ENCODE measurements at regions not wholly inside any gene's neighbourhood (a gene's known extent, or its start where the extent isn't known, plus 50 kb on each side); places are given as distances from the start of the nearest gene placed in this dataset.
"Not testable (repeated sequence)": the region's sequence is repeated elsewhere in the genome, so short reads cannot be mapped to it uniquely, and the experiment has no call there.

GRCh38 chr2:3115301-3116042 is 262.1 kb downstream of the EIPR1 start:
- DNase-seq (ENCODE audit: low read depth), result no peak

- no peak for DNase-seq (ENCODE audit: low read depth)
Observed at GRCh38 chr2:3114406-3115185, 263.0 kb downstream of the EIPR1 start.

DNA sequence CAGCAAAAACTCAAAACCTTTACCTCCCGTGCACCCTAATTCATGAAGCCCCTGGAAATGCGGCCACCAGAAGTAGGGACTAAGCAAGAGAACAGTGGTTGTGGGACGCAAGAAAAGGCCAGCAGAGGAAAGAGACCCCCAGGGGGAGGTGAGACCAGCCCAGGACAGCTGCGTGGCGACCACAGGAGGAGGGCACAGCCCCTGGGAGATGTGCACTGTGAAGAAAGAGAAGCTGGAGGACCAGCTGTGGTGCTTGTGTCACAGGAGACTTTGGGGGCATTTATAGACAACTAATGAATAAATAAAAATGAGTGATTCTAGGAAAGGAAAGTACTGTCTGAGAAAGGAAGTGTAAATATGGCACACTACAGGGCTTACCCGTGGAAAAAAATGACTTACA is 263.8 kb downstream of the EIPR1 start:
- DNase-seq (ENCODE audit: low read depth), result no peak

GRCh38 chr2:3113122-3113521 is 264.5 kb downstream of the EIPR1 start:
- DNase-seq (ENCODE audit: low read depth), result no peak

- no peak for DNase-seq (ENCODE audit: low read depth)
Observed at GRCh38 chr2:3112553-3112952, 265.1 kb downstream of the EIPR1 start.

DNA sequence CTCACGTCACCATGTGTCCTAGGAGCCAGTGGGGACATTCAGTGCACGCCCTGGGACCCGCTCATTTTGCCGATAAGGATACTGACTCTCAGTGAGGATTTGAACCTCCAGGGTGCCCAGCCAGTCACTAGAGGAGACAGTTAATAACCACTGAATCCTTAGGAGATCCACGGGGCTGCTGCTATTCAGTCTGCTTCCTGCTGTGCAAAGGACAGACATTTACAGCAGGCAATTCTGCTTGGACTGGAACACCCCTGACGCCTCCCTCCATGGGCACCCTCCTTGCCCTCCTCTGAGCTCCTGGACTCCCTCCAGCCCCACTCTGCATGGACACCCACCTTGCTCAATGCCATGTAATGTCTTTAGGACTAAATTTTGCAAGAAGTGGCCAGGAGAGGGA is 265.5 kb downstream of the EIPR1 start:
- DNase-seq (ENCODE audit: low read depth), result no peak

DNA sequence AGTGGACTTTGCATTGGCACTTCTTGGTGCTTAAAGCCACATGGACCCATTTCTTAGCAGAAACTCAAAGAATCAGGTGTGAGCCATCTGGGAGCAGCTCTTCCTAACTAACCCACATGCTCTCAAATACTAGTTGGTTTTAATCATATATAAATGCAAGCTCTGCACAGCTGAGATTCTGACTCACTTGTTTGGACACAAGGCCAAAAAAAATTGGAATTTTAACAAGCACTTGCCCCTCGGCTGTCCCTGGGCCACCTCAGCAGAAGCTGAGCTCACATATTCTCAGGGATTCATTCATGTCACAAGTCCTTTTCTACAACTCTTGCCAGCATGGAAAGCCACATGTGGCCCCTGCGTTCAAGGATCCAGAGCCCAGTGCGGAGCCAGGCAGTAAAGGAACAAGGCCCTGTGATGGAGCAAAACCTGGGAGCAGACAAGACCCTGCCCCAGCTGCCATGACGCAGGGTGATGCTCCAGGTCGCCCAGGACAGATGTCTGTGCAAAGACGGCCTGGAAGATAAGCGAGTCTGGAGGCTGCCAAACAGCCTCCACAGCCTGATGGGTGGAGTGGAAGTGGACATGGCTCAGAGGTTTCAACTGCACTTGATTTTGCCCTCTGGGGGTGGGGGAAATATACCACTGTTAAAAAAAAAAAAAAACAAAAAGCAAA is 266.5 kb downstream of the EIPR1 start:
- DNase-seq (ENCODE audit: low read depth), result no peak

DNA sequence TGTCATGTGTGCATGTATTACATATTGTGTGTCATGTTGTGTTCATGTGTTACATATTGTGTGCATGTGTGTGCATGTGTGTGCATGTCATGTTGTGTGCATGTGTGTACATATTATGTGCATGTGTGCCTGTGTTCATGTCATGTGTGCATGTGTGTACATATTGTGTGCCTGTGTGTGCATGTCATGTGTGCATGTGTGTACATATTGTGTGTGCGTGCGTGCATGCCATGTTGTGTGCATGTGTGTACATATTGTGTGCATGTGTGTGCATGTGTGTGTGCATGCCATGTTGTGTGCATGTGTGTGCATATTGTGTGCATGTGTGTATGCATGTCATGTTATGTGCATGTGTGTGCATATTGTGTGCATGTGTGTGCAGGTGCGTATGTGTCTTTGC is 267.1 kb downstream of the EIPR1 start:
- DNase-seq (ENCODE audit: low read depth), result no peak

DNA sequence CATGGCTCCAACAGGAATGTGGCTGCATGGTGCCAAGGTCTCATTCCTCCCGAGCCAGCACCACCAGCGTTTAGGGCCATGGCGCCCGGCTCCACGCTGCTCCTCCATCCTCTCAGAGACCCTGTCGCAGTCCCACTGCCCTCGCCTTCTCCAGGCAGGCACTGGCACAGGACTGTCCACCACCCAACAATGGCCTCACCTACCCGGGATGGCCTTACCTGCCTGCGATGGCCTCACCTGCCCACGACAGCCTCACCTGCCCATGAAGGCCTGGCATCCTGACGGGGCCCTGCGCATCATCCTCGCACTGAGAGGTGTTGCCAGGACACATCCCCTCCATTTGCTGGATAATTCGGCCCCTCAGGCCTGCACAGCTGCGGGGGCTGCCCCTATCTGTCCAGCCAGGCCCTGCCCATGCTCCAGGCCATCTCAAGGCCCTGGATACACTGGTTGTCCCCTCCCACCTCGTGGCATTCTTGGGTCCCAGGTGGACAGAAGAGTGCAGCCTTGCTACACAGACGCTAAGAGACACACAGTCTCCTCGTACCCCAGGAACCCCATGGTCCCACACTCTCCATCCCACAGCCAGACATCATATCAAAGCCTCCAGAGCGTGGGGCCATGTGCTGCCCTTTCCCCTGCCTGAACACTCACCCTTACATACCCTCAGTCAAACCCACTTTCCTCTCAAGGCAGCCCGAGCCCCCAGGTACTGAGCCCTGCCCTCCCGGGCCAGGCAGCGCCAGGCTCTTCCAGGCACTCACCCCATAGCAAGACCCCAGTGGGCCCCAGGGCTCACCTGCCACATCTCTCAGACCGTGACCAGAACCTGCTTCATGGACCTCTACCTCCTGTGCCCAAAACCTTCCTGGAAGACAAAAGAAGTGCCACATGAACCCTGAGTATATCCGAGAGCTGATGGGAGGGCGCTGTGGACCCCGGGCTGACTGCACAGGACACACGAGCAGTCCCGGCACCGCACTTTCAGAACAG is 268.6 kb downstream of the EIPR1 start:
- DNase-seq (ENCODE audit: low read depth), result no peak

DNA sequence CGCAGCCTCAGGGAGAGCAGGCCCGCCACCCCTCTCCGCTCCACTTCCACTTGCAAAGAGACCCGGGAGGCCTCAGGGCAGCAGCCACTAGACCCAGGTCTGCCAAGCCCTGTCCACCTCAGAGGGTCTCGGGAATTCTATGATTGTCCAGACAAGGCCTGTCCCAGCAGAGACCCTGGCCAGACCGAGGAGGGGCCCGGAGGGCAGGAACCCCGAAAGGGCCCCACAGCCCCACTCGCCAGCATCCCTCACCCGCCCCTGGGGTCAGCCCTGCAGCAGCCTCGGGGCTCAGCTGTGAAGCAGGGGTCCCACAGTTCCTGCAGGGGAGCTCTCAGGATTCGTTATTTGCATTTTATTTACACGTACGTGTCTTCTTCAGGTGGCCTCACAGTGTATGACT is 269.5 kb downstream of the EIPR1 start:
- DNase-seq (ENCODE audit: low read depth), result no peak

DNA sequence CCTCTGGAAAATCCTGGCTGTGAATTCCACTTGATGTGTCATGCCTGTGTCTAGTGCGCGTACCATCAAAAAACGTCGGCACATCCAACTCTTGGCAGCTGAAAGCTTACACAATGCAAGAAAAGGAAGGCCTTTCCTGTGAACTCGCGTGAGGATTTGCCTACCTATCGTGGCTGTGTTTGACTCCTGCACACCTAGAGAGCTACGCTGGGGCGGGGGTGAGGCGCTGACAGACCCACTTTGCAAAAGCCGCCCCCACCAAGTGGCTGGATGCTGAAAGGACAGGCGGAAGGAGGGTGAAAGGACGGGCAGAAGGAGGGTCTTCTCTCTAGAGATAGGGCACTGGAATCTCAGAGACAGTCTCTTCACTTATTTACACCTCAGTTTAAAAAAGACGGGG is 270.1 kb downstream of the EIPR1 start:
- DNase-seq (ENCODE audit: low read depth), result no peak

GRCh38 chr2:3105814-3106569 is 271.6 kb downstream of the EIPR1 start:
- DNase-seq (ENCODE audit: low read depth), result no peak

- DNase-seq (ENCODE audit: low read depth), result not testable (repeated sequence)
Observed at GRCh38 chr2:3104958-3105813, 272.4 kb downstream of the EIPR1 start.

- DNase-seq (ENCODE audit: low read depth), result no peak
Observed at GRCh38 chr2:3104261-3104660, 273.4 kb downstream of the EIPR1 start.

DNA sequence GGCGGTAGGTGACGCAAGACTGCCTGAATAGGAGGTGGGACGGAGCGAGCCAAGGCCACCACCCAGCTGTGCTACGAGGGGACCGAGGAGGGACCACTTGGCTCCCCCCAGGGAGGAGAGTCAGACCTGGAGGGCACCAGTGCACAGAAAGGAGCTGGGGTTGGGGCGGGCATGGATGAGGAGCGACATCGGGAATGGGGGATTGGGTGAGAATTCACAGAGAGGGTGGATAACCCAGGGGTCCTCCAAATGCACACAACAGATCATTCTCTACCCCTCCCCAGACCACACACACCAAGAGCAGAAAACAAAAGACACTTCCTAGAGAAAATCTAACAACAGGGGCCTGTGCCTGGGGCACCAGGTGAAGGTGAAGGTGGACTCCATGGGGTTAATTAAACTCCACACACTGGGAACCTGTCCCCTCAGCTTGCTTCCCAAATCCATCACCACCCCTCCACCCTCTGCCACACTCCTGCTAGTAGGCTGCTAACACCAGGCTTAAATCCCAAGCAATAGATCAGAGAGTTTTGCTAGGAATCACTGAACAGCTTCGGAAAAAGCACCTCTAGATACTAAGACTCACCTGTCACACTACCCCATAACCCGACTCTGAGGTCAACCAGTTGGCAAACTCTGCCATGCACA is 274.6 kb downstream of the EIPR1 start:
- DNase-seq (ENCODE audit: low read depth), result no peak

- no peak for DNase-seq (ENCODE audit: low read depth)
Observed at GRCh38 chr2:3102081-3102921, 275.3 kb downstream of the EIPR1 start.

DNA sequence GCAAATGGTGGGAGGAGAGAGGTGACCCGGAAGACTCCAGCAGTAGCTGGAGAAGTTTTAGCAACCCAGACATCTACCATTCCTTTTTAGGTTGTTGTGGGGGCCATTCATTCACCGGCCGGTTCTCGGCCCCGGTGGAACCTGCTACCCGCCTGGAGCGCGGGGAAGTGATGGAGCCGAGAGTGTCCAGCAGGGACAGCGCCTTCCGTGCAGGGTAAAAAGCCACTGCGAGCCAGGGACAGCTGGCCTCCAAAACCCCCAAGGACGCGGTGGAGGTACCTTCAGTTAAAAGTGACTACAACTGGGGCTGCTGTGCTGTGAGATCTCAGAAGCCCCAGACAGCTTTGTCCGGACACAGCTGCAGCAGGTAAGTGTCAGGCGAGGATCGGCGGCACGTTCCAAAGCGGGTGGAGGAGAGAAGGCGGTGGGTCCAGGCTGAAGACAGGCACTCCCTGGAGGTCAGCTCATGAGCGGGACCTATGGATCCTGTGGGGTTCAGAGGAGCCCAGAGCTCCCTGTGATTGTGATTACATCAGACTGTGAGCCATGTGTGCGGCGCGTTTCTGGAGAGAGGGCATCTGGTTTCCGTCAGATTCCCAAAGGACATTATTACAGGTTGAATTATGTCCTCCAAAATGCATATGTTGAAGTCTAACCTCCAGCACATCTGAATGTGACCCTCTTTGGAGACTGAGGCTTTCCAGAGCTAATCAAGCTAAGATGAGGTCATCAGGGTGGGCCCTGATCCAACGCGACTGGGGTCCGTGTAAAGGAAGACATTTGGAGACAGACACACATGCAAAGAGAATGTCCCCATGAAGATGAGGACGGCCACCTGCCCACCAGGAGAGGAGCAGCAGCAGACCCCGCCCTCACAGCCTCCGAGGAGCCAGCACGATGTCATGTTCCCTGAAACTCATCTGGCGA is 276.3 kb downstream of the EIPR1 start:
- DNase-seq (ENCODE audit: low read depth), result no peak

- no peak for DNase-seq (ENCODE audit: low read depth)
Observed at GRCh38 chr2:3100386-3100785, 277.2 kb downstream of the EIPR1 start.

Measured in stimulated activated CD8-positive, alpha-beta memory T cell treated with anti-CD3 and anti-CD28 coated beads, Interleukin-7, amount 100 ng/mL, for 24 hours (primary cell).